CD4-positive, alpha-beta T cell (primary cell): ENCODE measurements at regions not wholly inside any gene's neighbourhood (a gene's known extent, or its start where the extent isn't known, plus 50 kb on each side); places are given as distances from the start of the nearest gene placed in this dataset.

Source experiments
- ATAC-seq: fragments of 200-7000 bp; cut with Tn5 transposase; one replicate; pipeline ENCODE4 v1.10.0; 2022; ENCODE audit warnings: mild to moderate bottlenecking; ENCODE audit not compliant: poor library complexity
- CTCF ChIA-PET: fragments of 350-600 bp; sonication (Branson Sonifier 250); formaldehyde crosslinking; loops from one replicate; lab custom pipeline; 2021; ENCODE audit warnings: antibody characterized with exemption, inconsistent platforms; lab: Charles Lee
- POLR2A ChIA-PET: fragments of 350-600 bp; sonication (Branson Sonifier 250); formaldehyde crosslinking; loops from one replicate; lab custom pipeline; 2021; ENCODE audit warnings: antibody characterized with exemption, inconsistent platforms; lab: Charles Lee
- DNase-seq, 14 experiments: peaks; one replicate each; pipeline ENCODE4 v3.0.0-alpha.2; 2013 to 2020; ENCODE audit warnings: mixed read lengths in 2 of 14
- H3K27ac ChIP-seq, 2 donors: one replicate each; pipeline versions ENCODE4 v1.5.1 to v1.7.0; 2013; ENCODE audit warnings: low read length in 2 of 2, low read depth in 1 of 2, mild to moderate bottlenecking in 1 of 2
- H3K27me3 ChIP-seq, 2 experiments: 1 replicate in 1 of 2; 2 replicates in 1 of 2; pipeline versions ENCODE4 v1.6.1 to v1.7.0; 2013; ENCODE audit warnings: low read length in 2 of 2, control low read depth in 1 of 2, mild to moderate bottlenecking in 1 of 2, moderate library complexity in 1 of 2; ENCODE audit not compliant: insufficient read depth in 2 of 2, control insufficient read depth in 1 of 2
- H3K36me3 ChIP-seq: one replicate; pipeline ENCODE4 v1.6.1; 2013; ENCODE audit warnings: low read length, control low read depth; ENCODE audit not compliant: insufficient read depth
- H3K4me1 ChIP-seq: one replicate; pipeline ENCODE4 v1.6.1; 2013; ENCODE audit warnings: low read length, control low read depth; ENCODE audit not compliant: insufficient read depth
- H3K4me3 ChIP-seq: one replicate; pipeline ENCODE4 v1.5.1; 2013; ENCODE audit warnings: mild to moderate bottlenecking, low read length, moderate library complexity
- H3K9me3 ChIP-seq, 2 experiments: 1 replicate in 1 of 2; 2 replicates in 1 of 2; pipeline versions ENCODE4 v1.6.1 to v1.7.0; 2013; ENCODE audit warnings: low read length in 2 of 2, mild to moderate bottlenecking in 2 of 2, control low read depth in 1 of 2, moderate library complexity in 1 of 2; ENCODE audit not compliant: control insufficient read depth in 1 of 2, insufficient read depth in 1 of 2
- H3K27ac Mint-ChIP-seq: one replicate; pipeline ENCODE4 v1.8.0; 2020; ENCODE audit warnings: mixed read lengths
- H3K27me3 Mint-ChIP-seq: one replicate; pipeline ENCODE4 v1.8.0; 2021; ENCODE audit warnings: mixed read lengths
- H3K36me3 Mint-ChIP-seq: one replicate; pipeline ENCODE4 v1.8.0; 2021; ENCODE audit warnings: low read depth, mixed read lengths
- H3K4me1 Mint-ChIP-seq: one replicate; pipeline ENCODE4 v1.8.0; 2021; ENCODE audit warnings: low read depth, mixed read lengths
- H3K4me3 Mint-ChIP-seq: one replicate; pipeline ENCODE4 v1.8.0; 2020; ENCODE audit warnings: mild to moderate bottlenecking, mixed read lengths
- H3K9me3 Mint-ChIP-seq: one replicate; pipeline ENCODE4 v1.8.0; 2020; ENCODE audit warnings: mixed read lengths
- intact Hi-C, 2 experiments: fragments of 100-400 bp; cut with DNase I in 1 of 2; cut with micrococcal nuclease in 1 of 2; formaldehyde crosslinking; loops; one replicate each; pipeline versions ENCODE4 v1.15.1 to v1.9.0; 2023 to 2025; cut with DNase I, micrococcal nuclease
- TF ChIP-seq, protein P1 (sequence below): fragments of 200-600 bp; IDR thresholded peaks from one replicate; pipeline ENCODE4 v1.8.0; 2022; ENCODE audit warnings: antibody characterized with exemption, mild to moderate bottlenecking

DNA sequence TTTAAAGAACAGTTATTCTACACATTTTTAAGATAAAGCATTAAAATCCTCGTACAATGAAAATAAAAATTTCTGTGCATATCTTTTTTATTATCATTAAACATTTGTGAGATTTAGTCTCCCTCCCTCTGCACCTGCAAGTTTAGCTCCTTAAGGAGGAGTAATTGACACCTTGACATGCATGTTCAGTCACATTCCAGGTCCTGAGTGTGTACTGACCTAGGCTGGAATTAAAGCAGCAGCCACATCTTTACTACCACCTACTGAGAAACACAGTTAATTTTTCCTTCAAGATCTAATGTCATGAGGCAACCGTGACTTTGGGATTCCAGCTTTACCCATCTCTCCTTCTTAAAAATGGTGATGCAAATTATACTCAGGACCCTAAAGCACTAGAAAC lies 123.1 kb upstream of the FREM2 start:
- CTCF ChIA-PET, result no interaction called here
- no peak overlapping the region for H3K27ac ChIP-seq
- H3K36me3 ChIP-seq, result no peaks in the 10 kb centered on the region
- H3K36me3 Mint-ChIP-seq, result no peaks in the 10 kb centered on the region
- ATAC-seq (no peak), DNase-seq (no peak)
- intact Hi-C loops, result no loop called here
- no peaks in the 10 kb centered on the region for H3K9me3 Mint-ChIP-seq
- no peak overlapping the region for H3K4me3 ChIP-seq
- no peaks in the 10 kb centered on the region for H3K27me3 Mint-ChIP-seq
- H3K27ac Mint-ChIP-seq, result no peak overlapping the region
- no peaks in the 10 kb centered on the region for H3K4me1 ChIP-seq
- no peaks in the 10 kb centered on the region for H3K27me3 ChIP-seq
- H3K4me3 Mint-ChIP-seq, result no peak overlapping the region
- POLR2A ChIA-PET, result no interaction called here
- TF ChIP-seq, protein P1, sequence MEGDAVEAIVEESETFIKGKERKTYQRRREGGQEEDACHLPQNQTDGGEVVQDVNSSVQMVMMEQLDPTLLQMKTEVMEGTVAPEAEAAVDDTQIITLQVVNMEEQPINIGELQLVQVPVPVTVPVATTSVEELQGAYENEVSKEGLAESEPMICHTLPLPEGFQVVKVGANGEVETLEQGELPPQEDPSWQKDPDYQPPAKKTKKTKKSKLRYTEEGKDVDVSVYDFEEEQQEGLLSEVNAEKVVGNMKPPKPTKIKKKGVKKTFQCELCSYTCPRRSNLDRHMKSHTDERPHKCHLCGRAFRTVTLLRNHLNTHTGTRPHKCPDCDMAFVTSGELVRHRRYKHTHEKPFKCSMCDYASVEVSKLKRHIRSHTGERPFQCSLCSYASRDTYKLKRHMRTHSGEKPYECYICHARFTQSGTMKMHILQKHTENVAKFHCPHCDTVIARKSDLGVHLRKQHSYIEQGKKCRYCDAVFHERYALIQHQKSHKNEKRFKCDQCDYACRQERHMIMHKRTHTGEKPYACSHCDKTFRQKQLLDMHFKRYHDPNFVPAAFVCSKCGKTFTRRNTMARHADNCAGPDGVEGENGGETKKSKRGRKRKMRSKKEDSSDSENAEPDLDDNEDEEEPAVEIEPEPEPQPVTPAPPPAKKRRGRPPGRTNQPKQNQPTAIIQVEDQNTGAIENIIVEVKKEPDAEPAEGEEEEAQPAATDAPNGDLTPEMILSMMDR, result no peak
- H3K9me3 ChIP-seq, result no peaks in the 10 kb centered on the region
- H3K4me1 Mint-ChIP-seq, result no peaks in the 10 kb centered on the region

DNA sequence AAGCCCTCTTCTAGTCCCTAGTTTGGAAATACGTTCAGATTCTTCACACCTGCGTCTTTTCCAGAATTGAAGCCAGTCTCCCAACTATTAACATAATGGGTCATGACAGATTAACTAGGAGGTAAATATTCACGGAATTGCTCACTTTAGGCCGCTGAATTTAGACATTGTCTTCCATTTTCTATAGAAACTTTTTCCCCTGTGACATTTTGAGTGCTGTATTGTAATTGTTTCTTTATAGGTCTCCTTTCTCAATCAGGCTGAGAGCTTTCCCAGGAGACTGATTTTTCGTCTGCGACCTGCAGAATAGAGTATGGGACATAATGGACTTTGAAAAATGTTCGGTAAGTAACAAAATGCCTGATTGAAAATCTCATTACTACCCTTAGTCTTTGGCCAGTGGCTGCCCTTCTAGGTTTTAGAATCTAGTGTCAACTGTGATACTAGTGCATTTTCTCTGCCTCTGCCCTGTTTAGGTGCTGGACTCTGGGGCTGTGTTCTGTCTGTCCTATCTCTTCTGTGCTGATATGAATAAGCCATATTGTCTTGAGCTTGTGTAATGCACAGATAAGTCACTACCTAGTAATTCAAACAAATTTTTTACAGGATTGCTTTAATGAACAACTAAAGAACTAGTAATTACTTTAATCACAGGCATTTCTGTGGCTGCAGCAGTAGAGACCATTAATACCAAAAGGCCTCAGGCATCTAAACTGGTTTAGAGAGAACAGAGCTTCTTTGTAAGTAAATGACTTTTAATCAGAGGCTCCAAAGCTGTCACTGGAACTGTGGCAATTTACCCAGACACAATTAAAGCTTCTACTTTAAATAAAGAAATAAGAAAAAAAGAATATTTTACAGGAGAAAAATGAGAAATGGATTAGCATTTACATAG lies 122.4 kb upstream of the FREM2 start:
- no peak overlapping the region for H3K27ac ChIP-seq
- no peak overlapping the region for H3K4me3 Mint-ChIP-seq
- no peaks in the 10 kb centered on the region for H3K27me3 Mint-ChIP-seq
- ChIA-PET CTCF (no interaction called here), POLR2A (no interaction called here)
- DNase-seq (no peak), ATAC-seq (no peak)
- no peaks in the 10 kb centered on the region for H3K4me1 ChIP-seq
- H3K27me3 ChIP-seq, result no peaks in the 10 kb centered on the region
- intact Hi-C loops, result no loop called here
- no peaks in the 10 kb centered on the region for H3K36me3 Mint-ChIP-seq
- no peaks in the 10 kb centered on the region for H3K4me1 Mint-ChIP-seq
- no peak overlapping the region for H3K27ac Mint-ChIP-seq
- TF ChIP-seq, protein P1, result no peak
- no peaks in the 10 kb centered on the region for H3K9me3 ChIP-seq
- H3K9me3 Mint-ChIP-seq, result no peaks in the 10 kb centered on the region
- H3K4me3 ChIP-seq, result no peak overlapping the region
- H3K36me3 ChIP-seq, result no peaks in the 10 kb centered on the region

DNA sequence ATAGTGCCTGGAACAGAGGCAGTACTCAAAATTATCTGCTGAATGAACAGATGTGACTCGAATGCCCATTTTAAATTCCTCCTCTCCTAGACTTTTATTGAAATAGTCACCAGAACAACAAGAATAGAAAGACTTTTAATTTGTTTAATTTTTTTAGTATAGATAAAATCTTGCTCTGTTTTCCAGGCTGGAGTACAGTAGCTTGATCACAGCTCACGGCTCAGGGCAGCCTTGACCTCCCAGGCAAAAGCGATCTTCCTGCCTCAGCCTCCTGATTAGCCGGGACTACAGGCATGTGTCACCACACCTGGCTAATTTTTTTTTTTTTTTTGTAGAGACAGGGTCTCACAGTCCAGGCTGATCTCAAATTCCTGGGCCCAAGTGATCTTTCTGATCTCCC lies 120.9 kb upstream of the FREM2 start:
- Mint-ChIP-seq H3K4me3 (no peak overlapping the region), H3K27ac (no peak overlapping the region), H3K27me3 (no peaks in the 10 kb centered on the region), H3K4me1 (no peaks in the 10 kb centered on the region), H3K9me3 (no peaks in the 10 kb centered on the region), H3K36me3 (no peaks in the 10 kb centered on the region)
- ATAC-seq (no peak), DNase-seq (no peak)
- ChIA-PET POLR2A (no interaction called here), CTCF (no interaction called here)
- Histone ChIP-seq H3K27me3 (no peaks in the 10 kb centered on the region), H3K36me3 (no peaks in the 10 kb centered on the region), H3K9me3 (no peaks in the 10 kb centered on the region), H3K4me3 (no peak overlapping the region), H3K4me1 (no peaks in the 10 kb centered on the region), H3K27ac (no peak overlapping the region)
- intact Hi-C loops, result no loop called here
- TF ChIP-seq, protein P1, result no peak
